GM18867 (cell line): ENCODE measurements at regions not wholly inside any gene's neighbourhood (a gene's known extent, or its start where the extent isn't known, plus 50 kb on each side); places are given as distances from the start of the nearest gene placed in this dataset.

Experiments
- ATAC-seq: cut with Tn5 transposase; IDR thresholded peaks from one replicate; pipeline ENCODE4 v1.9.1; 2021; ENCODE audit warnings: mild to moderate bottlenecking, moderate library complexity; ENCODE audit not compliant: unreplicated experiment

DNA sequence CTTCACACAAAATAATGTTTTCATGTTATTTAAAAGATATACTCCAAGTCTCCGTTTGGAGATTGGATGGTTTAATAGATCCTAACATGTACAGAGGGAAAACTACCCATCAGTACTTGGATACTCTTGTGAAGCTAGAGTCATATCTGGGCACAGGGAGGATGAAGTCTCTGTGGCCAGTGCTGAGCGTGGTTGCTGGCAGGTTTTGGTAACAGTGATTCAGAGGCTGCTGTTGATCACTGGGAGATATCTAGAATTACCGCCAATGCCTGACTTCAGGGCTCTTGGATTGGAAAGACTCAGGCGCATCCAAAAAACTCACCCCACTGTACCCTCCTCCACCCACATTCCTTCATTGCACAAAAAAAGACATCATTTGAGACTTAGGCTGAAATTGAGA, 107.2 kb upstream of the PGRMC2 start:
- ATAC-seq, result no peak

GRCh38 chr4:128393101-128393704, 105.6 kb upstream of the PGRMC2 start:
- peak; percentile 88 for ATAC-seq

GRCh38 chr4:128390475-128390996, 102.9 kb upstream of the PGRMC2 start:
- no peak for ATAC-seq

- no peak for ATAC-seq
These were observed 101.2 kb upstream of the PGRMC2 start for GRCh38 chr4:128388796-128389195.

DNA sequence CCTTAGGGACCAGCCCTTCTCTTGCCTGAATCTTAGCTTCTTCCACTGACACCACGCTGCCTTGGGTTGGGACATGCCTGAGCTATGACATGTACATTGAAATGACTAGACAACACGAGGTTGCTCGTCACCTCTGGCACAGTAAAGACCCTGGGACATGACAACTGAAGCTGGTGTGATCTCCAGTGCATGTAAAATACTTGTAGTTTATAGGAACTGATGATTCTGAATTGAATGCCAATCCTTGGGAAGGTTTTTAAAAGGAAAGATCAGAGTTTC, 100.7 kb upstream of the PGRMC2 start:
- ATAC-seq, result no peak

GRCh38 chr4:128387600-128388351, 100.2 kb upstream of the PGRMC2 start:
- no peak for ATAC-seq

- ATAC-seq, result no peak
These were observed 99.4 kb upstream of the PGRMC2 start for GRCh38 chr4:128386761-128387599.

DNA sequence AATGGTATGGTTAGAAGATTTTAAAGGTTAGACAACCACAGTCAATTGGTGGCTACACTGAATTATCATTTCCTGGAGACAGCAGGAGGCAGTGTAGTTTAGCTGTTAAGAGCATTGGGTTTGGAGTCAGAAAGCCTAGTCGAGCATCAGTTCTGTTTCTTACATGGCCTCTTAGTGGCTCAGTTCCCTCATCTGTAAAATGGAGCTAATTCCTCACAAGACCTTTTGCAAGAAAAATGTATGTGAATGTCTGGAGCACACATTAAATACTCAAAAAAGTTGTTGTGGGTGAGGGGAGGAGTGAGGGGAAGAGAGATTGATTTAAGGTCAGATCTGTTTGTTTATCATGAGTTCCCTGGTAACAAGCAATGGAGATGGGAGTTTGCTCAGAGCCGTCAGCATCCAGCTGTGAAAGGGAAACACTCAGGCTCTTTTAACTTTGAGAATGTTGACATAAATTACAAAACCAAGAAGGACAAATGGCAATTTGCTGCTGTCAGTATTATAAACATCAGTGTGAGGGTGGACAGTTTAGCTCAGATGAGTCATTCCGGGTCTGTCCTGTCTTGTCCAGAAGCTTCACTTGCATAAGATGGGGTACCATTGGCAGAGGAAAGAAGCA, 98.2 kb upstream of the PGRMC2 start:
- ATAC-seq, result peak; percentile 75

DNA sequence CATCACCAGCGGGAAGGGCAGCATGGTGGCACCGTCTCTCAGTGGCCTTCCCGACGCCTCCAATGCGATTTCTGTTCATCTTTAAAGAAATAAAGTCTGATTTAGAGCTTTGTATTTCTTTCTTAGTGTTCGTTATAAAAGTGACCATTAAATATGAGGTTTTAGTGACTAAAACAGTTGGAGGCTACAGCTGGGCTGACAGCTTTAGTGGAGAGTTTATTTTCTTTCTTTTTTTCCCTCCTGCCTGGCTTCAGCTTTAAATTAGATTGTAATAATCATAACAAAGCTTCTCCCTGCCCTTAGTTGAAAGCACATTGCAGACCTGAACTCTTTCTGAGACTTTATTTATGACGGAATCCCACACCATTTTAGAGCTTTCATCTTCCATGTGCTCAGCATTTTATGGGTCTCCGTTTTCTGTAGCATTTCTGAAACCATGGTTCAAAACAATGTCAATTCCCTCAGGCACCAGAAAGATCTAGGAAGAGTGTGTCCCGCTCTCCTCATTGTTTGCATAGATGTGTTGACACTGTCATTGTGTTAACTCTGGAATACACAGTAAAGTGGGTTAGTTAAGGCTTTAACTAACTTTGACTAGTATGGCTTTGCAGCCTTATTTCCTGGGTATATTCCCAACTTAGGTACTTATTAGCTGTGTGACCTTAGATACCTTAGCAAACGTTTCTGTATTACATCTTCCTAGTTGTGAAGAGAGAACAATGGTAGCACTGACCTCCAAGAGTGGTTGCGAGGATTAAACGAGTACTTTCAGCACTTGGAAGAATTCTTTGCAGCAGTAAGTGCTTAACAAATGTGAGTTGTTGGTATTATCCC, 97.4 kb upstream of the PGRMC2 start:
- ATAC-seq, result no peak

- no peak for ATAC-seq
These were observed 96.5 kb upstream of the PGRMC2 start for GRCh38 chr4:128384091-128384520.

DNA sequence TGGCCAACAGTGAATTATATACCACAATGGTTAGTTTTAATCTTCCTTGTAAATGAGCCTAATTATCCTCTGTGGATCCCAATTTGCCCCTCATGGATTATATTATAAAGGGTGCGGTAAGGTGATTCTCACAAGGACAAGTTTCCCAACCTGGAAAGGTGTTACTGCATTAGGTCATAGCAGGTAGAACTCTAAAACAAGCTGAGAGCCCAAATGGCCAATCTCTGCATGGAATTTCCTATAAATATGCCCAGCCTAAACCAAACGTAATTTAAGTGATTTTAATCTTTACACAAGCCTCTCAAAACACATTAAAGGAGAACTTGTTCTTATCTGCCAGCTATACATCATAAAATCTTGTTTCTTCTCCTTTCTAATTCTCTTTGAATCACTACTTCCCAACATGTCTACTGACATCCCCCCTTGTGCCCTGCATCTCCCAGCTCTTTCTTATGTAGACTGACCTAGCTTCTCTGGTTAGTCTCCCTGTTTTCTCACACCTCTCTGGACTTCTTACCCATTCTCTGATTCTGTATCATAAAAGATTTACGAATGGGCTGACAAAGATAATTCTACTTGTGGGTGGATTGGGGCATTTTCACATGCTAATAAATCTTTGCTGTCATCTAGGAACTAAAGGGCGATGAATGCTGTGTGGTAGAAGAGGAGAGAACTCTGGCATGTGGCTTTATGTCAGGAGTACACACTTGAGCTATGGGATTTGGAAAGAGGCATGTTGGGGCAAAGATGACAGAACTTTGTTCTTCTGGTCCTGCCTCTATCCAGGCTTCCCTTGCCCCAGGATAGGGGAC, 94.3 kb upstream of the PGRMC2 start:
- no peak for ATAC-seq

- no peak for ATAC-seq
These were observed 92.7 kb upstream of the PGRMC2 start for GRCh38 chr4:128380306-128380705.

- no peak for ATAC-seq
These were observed 92.2 kb upstream of the PGRMC2 start for GRCh38 chr4:128379860-128380259.

GRCh38 chr4:128378668-128379067, 91.1 kb upstream of the PGRMC2 start:
- no peak for ATAC-seq

- no peak for ATAC-seq
These were observed 89.3 kb upstream of the PGRMC2 start for GRCh38 chr4:128376958-128377357.

GRCh38 chr4:128376303-128376702, 88.7 kb upstream of the PGRMC2 start:
- no peak for ATAC-seq

DNA sequence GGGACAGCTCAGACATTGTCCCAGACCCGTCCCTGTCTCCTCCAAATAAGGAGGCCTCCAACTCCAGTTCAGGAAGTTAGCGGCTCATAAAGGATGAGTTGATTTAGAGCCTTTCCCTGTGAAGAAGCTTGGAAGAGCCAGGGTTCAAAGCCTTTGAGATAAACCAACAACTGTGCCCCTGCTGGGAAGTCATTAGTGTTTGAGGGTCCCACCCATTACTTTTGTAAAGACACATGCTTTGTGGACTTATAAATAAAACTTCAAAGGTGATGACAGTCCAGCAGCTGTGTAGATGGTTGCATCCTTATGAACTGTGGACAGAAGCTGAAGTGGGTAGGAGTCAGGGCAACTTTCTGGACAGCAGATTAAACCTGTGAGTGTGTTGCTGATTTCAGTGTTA, 86.0 kb upstream of the PGRMC2 start:
- no peak for ATAC-seq

DNA sequence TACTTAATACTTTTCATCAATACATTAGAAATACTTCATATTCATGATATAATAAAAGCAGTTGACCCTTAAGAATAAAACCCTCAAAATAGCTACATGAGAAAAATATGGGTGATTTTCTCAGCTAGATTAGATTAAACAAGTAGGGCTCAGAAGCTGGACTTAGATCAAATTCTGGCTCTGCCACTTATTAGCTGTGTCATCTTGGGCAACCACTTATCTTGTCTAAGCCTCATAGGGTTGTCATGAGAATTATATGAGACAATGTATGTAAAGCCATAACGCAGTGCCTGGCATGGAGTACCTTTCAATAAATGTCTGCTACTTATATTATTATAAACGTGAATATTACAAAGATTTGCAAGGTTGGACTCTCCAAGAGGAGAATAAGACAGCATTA, 84.3 kb upstream of the PGRMC2 start:
- no peak for ATAC-seq

- ATAC-seq, result no peak
These were observed 83.6 kb upstream of the PGRMC2 start for GRCh38 chr4:128371001-128371777.
